Esophagus mucosa (tissue), 1 donor: ENCODE measurements at regions not wholly inside any gene's neighbourhood (a gene's known extent, or its start where the extent isn't known, plus 50 kb on each side); places are given as distances from the start of the nearest gene placed in this dataset.

ENCODE experiments used
- ATAC-seq: fragments of 200-7000 bp; cut with Tn5 transposase; one replicate; pipeline ENCODE4 v1.9.1; 2020
- donor health status: DM: yes; HTN: yes; CAD: no.

GRCh38 chr2:7225848-7226247 is 308.6 kb downstream of the RNF144A start:
- ATAC-seq, result no peak

GRCh38 chr2:7226501-7226900 is 309.3 kb downstream of the RNF144A start:
- ATAC-seq, result no peak

- ATAC-seq, result no peak
These were observed 315.9 kb downstream of the RNF144A start for GRCh38 chr2:7233126-7233525.

- no peak for ATAC-seq
These were observed 320.3 kb downstream of the RNF144A start for GRCh38 chr2:7237466-7237865.

- no peak for ATAC-seq
These were observed 321.9 kb downstream of the RNF144A start for GRCh38 chr2:7239078-7239477.

GRCh38 chr2:7241041-7241745 is 324.0 kb downstream of the RNF144A start:
- ATAC-seq, result no peak

GRCh38 chr2:7242189-7242867 is 325.1 kb downstream of the RNF144A start:
- no peak for ATAC-seq

- no peak for ATAC-seq
These were observed 326.1 kb downstream of the RNF144A start for GRCh38 chr2:7243276-7243675.

- no peak for ATAC-seq
These were observed 339.2 kb downstream of the RNF144A start for GRCh38 chr2:7256377-7256776.

- no peak for ATAC-seq
These were observed 345.5 kb downstream of the RNF144A start for GRCh38 chr2:7262727-7263126.

GRCh38 chr2:7264791-7265190 is 347.6 kb downstream of the RNF144A start:
- ATAC-seq, result no peak

- no peak for ATAC-seq
These were observed 348.1 kb downstream of the RNF144A start for GRCh38 chr2:7265286-7265685.

- no peak for ATAC-seq
These were observed 352.0 kb downstream of the RNF144A start for GRCh38 chr2:7269106-7269643.

- ATAC-seq, result no peak
These were observed 352.8 kb downstream of the RNF144A start for GRCh38 chr2:7270011-7270431.

GRCh38 chr2:7272210-7272609 is 355.0 kb downstream of the RNF144A start:
- ATAC-seq, result peak; percentile 90

- no peak for ATAC-seq
These were observed 361.8 kb downstream of the RNF144A start for GRCh38 chr2:7278984-7279383.

GRCh38 chr2:7279421-7279949 is 362.3 kb downstream of the RNF144A start:
- ATAC-seq, result no peak

GRCh38 chr2:7280790-7281189 is 363.6 kb downstream of the RNF144A start:
- ATAC-seq, result no peak

- ATAC-seq, result no peak
These were observed 364.3 kb downstream of the RNF144A start for GRCh38 chr2:7281231-7282201.

GRCh38 chr2:7286120-7286519 is 368.9 kb downstream of the RNF144A start:
- no peak for ATAC-seq

- ATAC-seq, result peak; percentile 94
These were observed 371.3 kb downstream of the RNF144A start for GRCh38 chr2:7288484-7288883.

GRCh38 chr2:7289697-7290096 is 372.5 kb downstream of the RNF144A start:
- no peak for ATAC-seq
